Vagina (tissue), 2 donors: ENCODE measurements at regions not wholly inside any gene's neighbourhood (a gene's known extent, or its start where the extent isn't known, plus 50 kb on each side); places are given as distances from the start of the nearest gene placed in this dataset.

ENCODE experiments used
- DNase-seq, 2 donors: peaks; one replicate each; pipeline ENCODE4 v3.0.0-alpha.2; 2017; ENCODE audit errors: extremely low spot score in 2 of 2
- H3K27ac ChIP-seq: fragments of 200-600 bp; sonication (generic); one replicate; pipeline ENCODE4 v1.5.1; 2019
- H3K27me3 ChIP-seq: fragments of 200-600 bp; sonication (generic); one replicate; pipeline ENCODE4 v1.5.1; 2019
- H3K36me3 ChIP-seq, 2 donors: fragments of 200-600 bp; sonication (generic); one replicate each; pipeline ENCODE4 v1.5.1; 2017 to 2019
- H3K4me1 ChIP-seq: fragments of 200-600 bp; sonication (generic); one replicate; pipeline ENCODE4 v1.5.1; 2019
- H3K4me3 ChIP-seq, 2 donors: fragments of 200-600 bp; sonication (generic); 1 replicate in 1 of 2; 2 replicates in 1 of 2; pipeline ENCODE4 v1.5.1; 2016 to 2019
- H3K9me3 ChIP-seq: fragments of 200-600 bp; sonication (generic); one replicate; pipeline ENCODE4 v1.5.1; 2019
- CTCF ChIP-seq, 3 experiments: fragments of 450-650 bp in 2 of 3; fragments of 200-600 bp in 1 of 3; sonication (generic) in 1 of 3; IDR thresholded peaks; one replicate each; pipeline ENCODE4 v1.5.1; 2017 to 2019; ENCODE audit warnings: antibody characterized with exemption in 3 of 3, mild to moderate bottlenecking in 2 of 3, moderate library complexity in 2 of 3
- POLR2A ChIP-seq, 2 donors: fragments of 450-650 bp; IDR thresholded peaks; one replicate each; pipeline ENCODE4 v1.6.1; 2017; ENCODE audit warnings: antibody characterized with exemption in 2 of 2, mild to moderate bottlenecking in 2 of 2, moderate library complexity in 2 of 2
- POLR2AphosphoS5 ChIP-seq, 2 donors: sonication (generic); formaldehyde crosslinking; IDR thresholded peaks; one replicate each; pipeline ENCODE4 v1.9.0; 2017; ENCODE audit warnings: antibody characterized with exemption in 2 of 2, mild to moderate bottlenecking in 2 of 2, low read depth in 1 of 2; ENCODE audit not compliant: insufficient read depth in 1 of 2
- intact Hi-C: fragments of 100-400 bp; cut with DNase I; formaldehyde crosslinking; loops from one replicate; pipeline ENCODE4 v1.15.1; 2023

GRCh38 chr5:2169430-2169808 lies 286.7 kb upstream of the IRX4 start:
- Histone ChIP-seq H3K27ac (no peak overlapping the region), H3K4me3 (no peak overlapping the region), H3K9me3 (no peaks in the 10 kb centered on the region), H3K27me3 (no peaks in the 10 kb centered on the region), H3K4me1 (no peaks in the 10 kb centered on the region), H3K36me3 (no peaks in the 10 kb centered on the region)
- no peak for DNase-seq
- intact Hi-C loops, result no loop called here
- TF ChIP-seq POLR2A (IDR thresholded peaks at IDR 0.05) (no peak), CTCF (IDR thresholded peaks at IDR 0.05) (no peak), POLR2AphosphoS5 (IDR thresholded peaks at IDR 0.05; ENCODE audit: insufficient read depth in 1 of 2, low read depth in 1 of 2) (no peak)

- no peaks in the 10 kb centered on the region for H3K9me3 ChIP-seq
- intact Hi-C loops, result no loop called here
- no peaks in the 10 kb centered on the region for H3K36me3 ChIP-seq
- TF ChIP-seq CTCF (IDR thresholded peaks at IDR 0.05) (no peak), POLR2A (IDR thresholded peaks at IDR 0.05) (no peak), POLR2AphosphoS5 (IDR thresholded peaks at IDR 0.05; ENCODE audit: insufficient read depth in 1 of 2, low read depth in 1 of 2) (no peak)
- DNase-seq, result no peak
- no peak overlapping the region for H3K4me3 ChIP-seq
- H3K27ac ChIP-seq, result no peak overlapping the region
- H3K4me1 ChIP-seq, result no peaks in the 10 kb centered on the region
- H3K27me3 ChIP-seq, result no peaks in the 10 kb centered on the region
Measured at GRCh38 chr5:2168601-2169429, 286.1 kb upstream of the IRX4 start.

- Histone ChIP-seq H3K4me3 (no peak overlapping the region), H3K27me3 (no peaks in the 10 kb centered on the region), H3K27ac (no peak overlapping the region), H3K36me3 (no peaks in the 10 kb centered on the region), H3K9me3 (no peaks in the 10 kb centered on the region), H3K4me1 (no peaks in the 10 kb centered on the region)
- intact Hi-C loops, result no loop called here
- no peak for TF ChIP-seq POLR2AphosphoS5 (IDR thresholded peaks at IDR 0.05; ENCODE audit: insufficient read depth in 1 of 2, low read depth in 1 of 2)
- TF ChIP-seq CTCF (IDR thresholded peaks at IDR 0.05), result no peak
- no peak for TF ChIP-seq POLR2A (IDR thresholded peaks at IDR 0.05)
- no peak for DNase-seq
Measured at GRCh38 chr5:2167671-2168070, 284.9 kb upstream of the IRX4 start.

- H3K36me3 ChIP-seq, result no peaks in the 10 kb centered on the region
- TF ChIP-seq CTCF (IDR thresholded peaks at IDR 0.05) (no peak), POLR2A (IDR thresholded peaks at IDR 0.05) (no peak), POLR2AphosphoS5 (IDR thresholded peaks at IDR 0.05; ENCODE audit: insufficient read depth in 1 of 2, low read depth in 1 of 2) (no peak)
Measured at GRCh38 chr5:2166979-2167377, 284.3 kb upstream of the IRX4 start.

GRCh38 chr5:2166306-2166978 lies 283.7 kb upstream of the IRX4 start:
- H3K27me3 ChIP-seq, result no peaks in the 10 kb centered on the region
- intact Hi-C loops, result no loop called here
- H3K36me3 ChIP-seq, result no peaks in the 10 kb centered on the region
- no peaks in the 10 kb centered on the region for H3K4me1 ChIP-seq
- no peak overlapping the region for H3K4me3 ChIP-seq
- DNase-seq, result no peak
- TF ChIP-seq POLR2AphosphoS5 (IDR thresholded peaks at IDR 0.05; ENCODE audit: insufficient read depth in 1 of 2, low read depth in 1 of 2) (no peak), POLR2A (IDR thresholded peaks at IDR 0.05) (no peak), CTCF (IDR thresholded peaks at IDR 0.05) (no peak)
- H3K27ac ChIP-seq, result no peak overlapping the region
- no peaks in the 10 kb centered on the region for H3K9me3 ChIP-seq

More at GRCh38 chr5:2166979-2167377, 284.3 kb upstream of the IRX4 start:
- Histone ChIP-seq H3K4me1 (no peaks in the 10 kb centered on the region), H3K4me3 (no peak overlapping the region), H3K27me3 (no peaks in the 10 kb centered on the region), H3K27ac (no peak overlapping the region), H3K9me3 (no peaks in the 10 kb centered on the region)
- no peak for DNase-seq
- intact Hi-C loops, result no loop called here
